NCI-H146 treated with DMSO at 0.1 percent for 48 hours (cell line): ENCODE measurements at regions not wholly inside any gene's neighbourhood (a gene's known extent, or its start where the extent isn't known, plus 50 kb on each side); places are given as distances from the start of the nearest gene placed in this dataset.
A peak's percentile ranks its signal among the peaks of the same experiment; 100 is the strongest.

Experiments
- DNase-seq: peaks from one replicate; lab custom pipeline; 2025; ENCODE audit not compliant: unreplicated experiment; lab: John Stamatoyannopoulos, UW

DNA sequence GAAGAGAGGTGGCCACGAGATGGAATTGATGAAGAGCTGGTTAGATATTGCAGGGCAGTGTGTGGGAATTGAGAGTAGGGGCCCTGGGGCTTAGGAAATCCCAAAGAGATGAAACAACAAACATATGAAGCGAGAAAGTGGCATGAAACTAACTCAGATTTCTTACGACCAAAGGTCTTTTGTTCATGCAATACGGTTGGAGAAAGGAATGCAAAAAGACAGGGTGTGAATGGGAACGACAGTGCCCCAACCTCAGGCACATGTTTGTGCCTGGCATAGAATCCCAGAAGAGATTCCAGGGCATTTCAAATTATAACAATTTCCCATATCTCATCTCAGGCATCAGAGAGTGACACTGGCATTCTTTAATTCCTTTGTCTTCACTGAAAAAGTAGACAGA is 199.2 kb downstream of the ACTL7B start:
- DNase-seq: no peak

DNA sequence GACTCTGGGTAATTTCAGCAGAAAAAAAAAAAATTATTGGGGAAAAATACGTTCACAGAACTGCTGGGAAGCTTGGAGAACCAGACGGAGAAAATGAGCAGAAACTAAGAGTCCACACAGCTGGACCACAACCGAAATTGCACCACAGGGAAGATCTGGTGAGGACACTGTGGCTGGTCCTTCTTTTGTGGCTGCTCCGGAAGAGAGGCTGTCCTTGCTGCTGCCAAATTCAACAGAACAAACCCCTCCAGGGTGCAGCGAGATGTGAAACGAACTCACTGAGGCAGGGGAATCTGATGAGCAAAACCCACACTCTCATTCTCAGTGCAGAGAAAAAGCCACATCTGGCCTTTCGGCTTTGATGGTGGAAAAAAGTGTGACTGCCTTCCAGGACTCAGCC is 200.0 kb downstream of the ACTL7B start:
- DNase-seq: no peak

DNA sequence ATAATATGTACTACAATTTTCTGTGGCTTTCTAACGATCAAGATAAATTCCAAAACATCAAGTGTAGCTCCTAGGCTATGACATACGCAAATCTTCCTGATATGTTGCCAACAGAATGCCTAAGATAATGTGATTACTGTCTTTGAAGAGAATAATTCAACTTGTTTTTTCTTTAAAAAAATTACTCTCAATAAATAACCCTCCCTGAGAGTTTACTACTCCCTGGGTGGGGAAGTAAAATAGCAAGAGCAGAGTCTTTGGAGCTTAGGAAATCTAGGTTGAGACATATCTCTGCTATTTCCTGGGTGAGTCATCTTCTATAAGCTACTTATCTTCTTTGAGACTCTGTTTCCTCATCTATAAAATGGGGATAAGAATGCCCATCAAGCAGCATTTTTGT is 201.2 kb downstream of the ACTL7B start:
- DNase-seq: no peak

DNA sequence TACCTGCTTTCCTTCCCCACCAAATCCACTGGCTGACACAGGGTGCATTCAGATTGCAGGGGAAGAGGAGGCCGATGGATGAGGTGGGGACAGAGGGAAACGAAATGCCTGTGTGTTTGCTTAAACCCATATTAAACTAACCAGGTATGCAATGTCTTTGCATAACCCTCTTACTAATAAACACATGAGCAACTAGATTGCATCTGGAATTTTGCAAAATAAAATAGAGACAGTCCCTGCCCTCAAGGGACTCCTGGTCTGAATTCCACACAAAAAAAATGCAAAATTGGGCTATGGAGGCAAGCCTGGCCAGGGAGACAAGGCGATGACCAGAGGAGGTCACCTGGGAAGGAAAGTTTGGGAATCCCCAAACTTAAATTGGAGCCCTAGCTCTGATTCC is 202.9 kb downstream of the ACTL7B start:
- no peak for DNase-seq

DNA sequence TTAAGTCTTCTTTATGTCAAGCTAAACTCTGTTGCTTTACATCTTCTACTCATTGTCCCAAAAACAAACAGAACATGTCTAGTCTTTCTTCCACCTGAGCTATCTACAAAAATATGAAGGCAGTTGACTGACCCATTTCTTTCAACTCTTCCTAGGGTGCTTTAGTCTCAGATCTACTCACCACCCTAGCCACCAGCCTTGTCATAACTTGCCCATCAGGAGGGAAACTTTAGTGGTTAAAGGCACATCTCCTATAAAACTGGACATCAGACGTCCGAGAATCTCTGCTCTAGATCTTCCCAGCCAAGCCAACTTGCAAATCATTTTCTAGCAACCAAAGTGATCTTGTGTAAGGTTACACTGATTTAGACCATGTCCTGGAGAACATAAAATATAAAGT is 205.0 kb downstream of the ACTL7B start:
- DNase-seq: no peak

DNA sequence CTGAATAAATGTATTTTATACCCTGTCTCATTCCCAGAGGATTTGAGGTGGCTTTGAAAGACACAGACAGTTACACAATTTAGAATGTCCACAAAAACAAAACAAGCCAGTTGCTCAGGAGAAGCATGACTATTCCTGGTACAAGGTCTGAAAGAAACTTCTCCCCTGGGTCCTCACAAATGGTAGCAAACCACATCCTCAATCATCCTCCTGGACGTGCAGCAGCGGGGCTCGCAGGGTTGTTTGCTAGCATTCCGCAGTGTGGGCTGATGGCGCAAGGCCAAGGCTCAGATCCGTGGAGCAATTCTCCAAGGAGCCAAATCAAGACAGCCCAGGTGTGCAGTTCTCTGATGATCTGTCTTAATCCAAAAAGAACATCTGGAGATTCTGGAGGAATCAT is 210.3 kb downstream of the ACTL7B start:
- DNase-seq: no peak

DNA sequence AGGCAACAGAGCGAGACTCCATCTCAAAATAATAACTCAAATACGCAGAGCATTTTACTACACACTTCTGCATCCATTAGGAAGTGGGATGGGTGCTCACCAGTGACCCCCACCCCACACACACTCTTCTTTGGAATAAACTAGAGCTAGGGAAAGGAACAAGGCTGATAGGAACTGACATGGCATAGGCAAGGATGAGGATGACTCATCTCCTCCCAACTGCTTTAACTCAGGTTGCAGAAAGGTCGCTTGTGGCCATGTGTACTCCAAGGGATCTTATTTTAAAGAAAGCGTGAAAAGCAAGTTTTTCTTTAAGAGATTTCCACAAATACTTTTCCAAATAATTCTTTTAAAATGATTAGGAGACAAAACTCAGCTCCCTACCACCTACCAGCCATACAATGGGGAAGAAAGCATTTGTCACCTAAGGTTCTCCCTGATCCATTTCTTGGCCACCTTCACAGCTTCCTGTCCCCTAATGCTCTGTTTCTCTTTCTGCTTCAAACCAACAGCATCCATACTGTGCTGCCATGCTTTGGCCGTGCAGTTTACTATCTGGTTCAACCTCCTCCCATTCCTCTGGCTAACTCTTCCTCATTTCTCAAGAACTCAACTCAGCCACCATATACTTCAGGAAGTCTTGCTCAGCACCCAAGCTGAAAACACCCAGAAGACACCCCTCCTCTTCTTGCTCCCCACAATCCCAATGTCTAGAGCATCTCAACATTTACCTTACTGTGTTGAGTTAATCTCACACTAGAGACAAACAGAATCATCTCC is 211.9 kb downstream of the ACTL7B start:
- no peak for DNase-seq

DNA sequence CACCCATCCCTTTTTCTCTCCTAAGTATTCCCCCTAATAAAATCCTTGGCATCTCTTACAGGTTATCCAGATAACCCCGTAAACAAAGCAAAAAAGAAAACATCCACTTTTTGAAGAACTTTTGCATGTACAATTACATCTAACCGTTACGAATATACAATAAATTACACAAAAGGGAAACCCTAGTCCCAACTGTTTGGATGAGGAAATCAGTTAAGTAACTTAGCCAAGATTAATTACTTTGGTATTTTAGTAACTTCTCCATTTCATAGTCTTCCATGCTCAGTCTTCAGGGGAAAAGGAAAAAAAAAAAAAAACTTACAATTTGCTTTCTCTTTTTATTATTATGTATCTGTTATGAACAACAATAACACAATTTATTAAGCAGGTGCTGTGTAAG is 212.9 kb downstream of the ACTL7B start:
- DNase-seq: no peak

DNA sequence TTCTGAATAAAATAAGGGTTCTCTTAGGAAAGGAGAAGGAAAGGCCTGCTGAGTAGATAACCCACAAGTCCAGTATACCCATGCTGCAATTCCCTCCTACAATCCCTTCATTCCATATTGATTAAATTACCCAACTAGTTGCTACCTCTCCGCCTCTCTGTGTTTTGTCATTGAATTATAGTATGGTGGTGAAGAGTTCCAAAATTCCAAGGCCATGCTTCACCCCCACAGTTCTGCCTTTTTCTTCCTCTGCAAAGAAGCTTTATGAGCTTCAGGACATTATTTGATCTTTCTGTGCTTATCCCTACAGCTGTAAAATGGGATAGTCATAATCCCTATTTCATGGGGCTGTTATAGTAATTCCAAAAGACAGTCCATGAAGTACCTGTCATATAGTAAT is 215.6 kb downstream of the ACTL7B start:
- DNase-seq: no peak

DNA sequence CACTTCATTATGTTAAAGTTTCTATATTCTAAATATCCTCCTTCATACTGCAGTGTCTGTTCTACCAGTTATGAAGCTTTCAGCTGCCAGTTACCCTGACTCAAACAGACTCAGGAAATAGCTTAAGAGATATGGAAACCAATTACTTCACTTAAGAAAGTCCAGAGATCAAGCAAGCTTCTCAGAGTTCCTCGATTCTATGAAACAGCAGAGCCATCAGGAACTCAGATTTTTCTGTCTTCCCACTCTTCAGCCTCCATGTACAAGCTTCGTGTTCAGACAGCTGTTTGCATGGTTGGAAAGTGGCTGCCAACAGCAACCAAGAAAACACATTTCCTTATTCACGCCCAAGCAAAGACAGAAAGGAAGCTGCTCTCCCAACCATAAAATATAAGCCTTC is 216.1 kb downstream of the ACTL7B start:
- DNase-seq: no peak

DNA sequence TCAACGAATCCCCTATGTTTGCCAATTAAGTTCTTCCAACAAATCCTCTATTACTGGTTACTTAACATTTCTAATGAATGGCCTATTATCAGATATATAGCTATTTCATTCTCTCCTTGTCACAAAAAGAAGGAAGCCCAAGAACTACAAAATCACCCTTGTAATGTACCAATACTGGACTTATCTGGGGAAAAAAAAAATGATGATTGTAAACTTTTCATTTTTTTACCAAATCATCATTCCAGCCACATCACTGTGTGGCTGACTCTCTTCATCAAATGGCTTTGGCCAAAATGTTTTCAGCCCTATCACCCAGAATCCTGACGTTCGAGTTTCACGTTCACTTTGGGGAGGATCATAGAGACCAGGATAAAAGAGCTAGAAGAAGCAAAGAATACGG is 216.7 kb downstream of the ACTL7B start:
- no peak for DNase-seq

DNA sequence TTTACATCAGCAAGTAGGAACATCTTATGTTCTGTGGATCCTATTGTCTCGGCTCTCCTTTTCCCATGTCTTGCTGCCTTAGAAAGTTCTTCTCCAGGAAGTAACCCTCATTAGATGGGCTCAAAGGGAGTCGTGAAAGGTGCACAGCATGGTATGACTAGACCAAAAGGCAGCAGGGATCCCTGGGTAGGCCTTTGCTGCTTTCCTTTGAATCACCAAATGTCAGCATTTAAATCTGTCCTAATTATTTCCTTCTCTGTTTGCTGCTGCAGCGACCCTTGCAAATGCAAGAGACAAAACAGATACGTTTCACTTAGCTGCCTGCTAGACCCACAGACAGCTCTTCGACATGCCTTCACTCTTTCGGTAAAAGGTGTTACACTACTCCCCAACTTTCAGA is 218.4 kb downstream of the ACTL7B start:
- DNase-seq: no peak

DNA sequence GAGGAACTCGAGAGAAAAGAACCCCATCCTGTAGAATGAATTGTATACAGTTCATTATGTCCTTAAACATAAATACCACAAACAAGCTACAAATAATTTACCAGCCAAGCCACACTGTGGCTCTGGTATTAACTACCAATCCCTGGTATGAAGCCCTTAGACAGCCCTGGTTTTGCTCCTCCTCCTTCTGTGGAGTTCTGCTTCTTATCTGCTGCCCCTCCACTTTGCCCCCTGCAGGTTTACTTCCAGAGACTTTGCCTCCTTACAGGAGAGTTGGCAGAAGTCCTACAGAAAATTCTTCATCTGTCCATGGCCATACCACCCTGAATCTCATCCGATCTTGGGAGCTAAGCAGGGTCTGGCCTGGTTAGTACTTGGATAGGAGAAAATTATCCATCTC is 219.8 kb downstream of the ACTL7B start:
- no peak for DNase-seq

DNA sequence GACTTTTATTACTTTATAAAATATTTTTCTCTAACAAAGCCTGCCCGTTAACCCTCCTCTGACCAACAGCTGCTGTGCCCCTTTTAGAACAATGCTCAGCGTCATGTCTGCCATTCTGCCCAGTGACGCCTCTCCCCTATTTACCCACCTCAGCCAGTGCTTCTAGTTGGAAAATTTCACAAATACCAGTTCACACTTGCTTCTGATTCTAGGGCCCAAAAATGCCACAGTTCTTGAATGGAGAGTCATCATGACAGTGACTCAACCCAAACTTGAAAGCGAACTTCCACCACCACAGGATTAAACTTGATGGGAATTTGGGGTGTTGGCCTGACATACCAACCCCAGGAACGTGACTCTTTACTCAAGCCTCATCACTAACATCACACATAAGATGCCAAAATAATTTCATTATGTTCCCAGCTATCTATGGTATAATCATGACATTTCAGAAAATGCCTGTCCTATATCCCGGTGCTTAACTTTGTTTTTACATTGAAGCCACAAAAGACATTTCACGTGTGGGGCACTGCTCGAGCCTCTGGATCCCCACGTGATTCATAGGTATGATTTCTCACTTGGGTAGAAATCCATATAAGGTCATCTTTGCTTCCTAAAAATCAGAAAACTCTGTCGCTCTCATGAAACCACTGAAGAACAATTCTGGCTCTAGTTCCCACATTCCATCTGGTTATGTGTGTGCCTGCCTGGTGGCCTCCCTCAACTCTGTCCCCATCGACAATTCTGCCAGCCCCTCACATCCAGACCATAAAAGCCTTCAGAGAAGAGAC is 220.9 kb downstream of the ACTL7B start:
- DNase-seq: no peak

DNA sequence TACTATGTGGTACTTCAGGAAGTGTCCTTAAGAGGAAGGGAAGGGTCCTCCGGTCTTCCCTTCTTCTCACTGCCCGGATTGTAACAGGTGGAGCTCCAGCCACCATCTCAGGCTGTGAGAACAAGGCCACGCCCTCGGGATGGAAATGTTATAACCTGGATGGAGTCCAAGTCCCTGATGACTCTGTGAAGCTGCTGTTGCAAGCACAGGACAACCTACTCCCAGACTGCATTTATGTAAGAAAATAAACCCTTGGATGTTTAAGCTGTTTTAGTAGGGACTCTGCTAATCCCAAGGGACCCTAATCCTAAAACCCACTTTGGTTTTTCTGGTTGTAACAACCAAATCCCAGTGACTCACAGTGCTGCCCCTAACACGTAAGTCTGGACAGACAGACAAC is 221.6 kb downstream of the ACTL7B start:
- DNase-seq: peak; percentile 4

DNA sequence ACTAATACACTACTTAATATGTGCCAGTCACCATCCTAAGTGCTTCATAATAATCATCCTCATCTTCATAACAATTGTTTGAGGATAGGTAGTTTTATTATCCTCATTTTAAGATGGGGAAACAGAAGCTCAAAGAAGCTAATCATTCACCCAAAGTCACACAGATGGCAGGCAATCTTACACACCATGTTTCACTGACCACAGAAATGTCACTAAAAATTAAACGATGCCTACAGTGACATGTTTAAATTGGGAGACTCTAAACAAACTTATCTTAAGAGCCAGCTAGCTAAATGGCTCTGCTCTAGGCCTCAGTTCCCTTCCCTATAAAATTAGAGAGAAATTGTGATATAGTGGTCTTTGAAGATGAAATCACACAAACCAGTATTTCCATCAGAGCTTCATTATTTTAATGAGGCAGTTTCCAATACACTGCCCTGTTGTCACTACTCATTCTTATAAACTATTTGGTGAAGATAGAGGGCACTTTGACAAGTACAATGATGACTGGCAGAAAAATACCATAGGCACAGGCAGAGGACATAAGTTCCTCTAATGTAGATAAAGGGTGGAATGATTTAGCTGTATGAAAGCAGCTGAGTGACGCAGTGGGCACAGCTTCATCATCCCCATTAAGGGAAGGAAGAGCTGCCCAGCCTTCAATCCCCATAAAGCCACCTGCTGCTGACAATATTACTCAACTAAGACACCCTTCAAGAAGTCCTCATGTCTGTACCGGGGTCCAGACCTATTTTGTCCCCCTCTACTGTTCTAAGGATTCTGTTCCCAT is 224.1 kb downstream of the ACTL7B start:
- DNase-seq: no peak

DNA sequence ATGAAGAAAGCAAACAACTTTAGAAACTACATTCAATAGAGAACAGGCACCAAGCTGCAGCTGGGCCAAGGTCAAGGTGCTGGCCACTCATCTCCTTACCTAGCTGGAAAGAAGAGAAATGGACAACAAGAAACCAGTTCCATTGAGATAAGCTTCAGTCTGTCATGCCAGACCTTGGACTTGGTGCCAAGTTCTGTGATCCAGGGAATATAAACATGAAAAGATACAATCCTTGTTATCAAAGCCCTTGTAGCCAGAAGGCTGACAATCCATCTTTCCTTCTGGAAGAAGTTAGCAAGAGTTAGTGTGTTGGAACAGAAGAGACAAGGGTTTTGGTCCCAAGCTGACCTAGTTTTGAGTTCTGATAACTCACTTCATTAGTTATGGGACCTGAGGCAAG is 227.5 kb downstream of the ACTL7B start:
- DNase-seq: no peak

DNA sequence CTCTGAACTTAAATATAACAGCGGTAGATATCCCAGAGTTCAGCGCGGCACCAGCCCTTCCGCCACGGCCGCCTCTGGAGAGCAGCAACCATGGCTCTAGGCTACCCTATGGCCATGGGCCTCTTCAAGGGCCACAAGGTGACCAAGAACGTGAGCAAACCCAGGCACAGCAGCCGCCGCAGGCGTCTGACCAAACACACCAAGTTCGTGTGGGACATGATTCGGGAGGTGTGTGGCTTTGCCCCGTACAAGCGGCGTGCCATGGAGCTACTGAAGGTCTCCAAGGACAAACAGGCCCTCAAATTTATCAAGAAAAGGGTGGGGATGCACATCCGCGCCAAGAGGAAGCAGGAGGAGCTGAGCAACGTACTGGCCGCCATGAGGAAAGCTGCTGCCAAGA is 229.0 kb downstream of the ACTL7B start:
- DNase-seq: no peak

DNA sequence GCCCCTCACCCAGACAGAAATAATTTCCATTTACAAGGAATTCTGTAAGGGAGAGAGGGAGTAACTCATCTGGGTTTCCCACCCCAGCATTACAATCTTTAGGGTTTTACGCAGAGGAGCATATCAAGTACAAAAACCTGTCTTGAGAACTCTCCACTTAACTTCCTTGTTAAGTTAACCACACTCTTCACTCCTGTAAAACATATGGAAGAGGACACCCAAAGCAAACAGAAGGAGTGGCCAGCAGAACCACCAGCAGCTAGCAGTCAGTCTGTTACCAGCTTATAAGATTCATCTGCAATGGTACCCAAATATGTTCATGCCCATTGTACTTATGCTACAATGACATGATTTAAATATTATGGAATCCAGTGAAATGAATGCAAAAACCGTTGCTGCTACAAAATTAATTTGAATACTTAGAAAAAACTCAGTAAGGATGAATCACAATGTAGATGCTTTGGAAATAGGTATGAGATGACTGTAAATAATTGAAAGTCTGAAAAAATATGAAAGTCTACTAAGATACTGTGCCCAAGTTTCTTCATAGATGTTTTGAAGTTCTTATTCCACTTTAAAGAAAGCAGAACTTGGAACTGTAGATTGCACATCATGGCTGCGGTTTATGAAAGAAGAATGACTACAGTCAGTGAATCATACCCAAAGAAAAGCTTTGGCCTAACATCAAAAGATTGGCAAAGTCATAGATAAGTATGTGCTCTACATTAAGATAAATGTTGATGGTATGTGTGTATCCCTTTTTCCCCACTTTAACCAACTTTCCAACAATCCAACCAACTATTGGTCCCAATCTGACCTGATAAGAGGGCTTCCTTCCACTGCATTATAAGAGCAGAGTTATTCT is 233.6 kb downstream of the ACTL7B start:
- no peak for DNase-seq

DNA sequence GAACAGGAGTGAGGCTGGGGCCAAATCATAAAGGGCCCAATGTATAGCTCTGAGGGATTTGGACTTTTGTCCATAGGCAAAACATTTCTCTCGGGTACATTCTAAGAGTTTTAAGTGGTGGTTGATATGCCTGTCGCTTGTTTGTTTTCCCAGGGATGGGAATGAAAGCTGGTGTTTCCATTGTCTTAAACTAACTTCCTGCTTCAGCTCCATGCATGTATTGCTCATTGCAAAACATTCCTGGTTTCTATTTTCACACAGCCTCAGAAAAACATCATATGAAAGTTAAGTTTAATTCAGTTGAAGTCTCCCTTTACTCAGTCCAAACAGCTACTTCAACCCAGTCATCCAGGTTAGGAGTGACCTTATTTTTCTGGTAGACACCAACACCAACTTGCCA is 235.0 kb downstream of the ACTL7B start:
- no peak for DNase-seq
